Loucy (cell line): ENCODE measurements at regions not wholly inside any gene's neighbourhood (a gene's known extent, or its start where the extent isn't known, plus 50 kb on each side); places are given as distances from the start of the nearest gene placed in this dataset.

Experiments
- CTCF ChIP-seq: fragments of 200-600 bp; sonication (generic); conservative IDR thresholded peaks from 2 replicates; pipeline ENCODE4 v1.5.1; 2014; ENCODE audit warnings: mild to moderate bottlenecking, antibody characterized with exemption, low read length
- EZH2phosphoT487 ChIP-seq: fragments of 200-600 bp; IDR thresholded peaks from 2 replicates; pipeline ENCODE4 v1.6.1; 2018; ENCODE audit warnings: antibody characterized with exemption, mild to moderate bottlenecking, moderate library complexity, borderline replicate concordance

GRCh38 chr2:136212426-136213378 is 94.8 kb upstream of the CXCR4 start:
- no peak for TF ChIP-seq CTCF
- TF ChIP-seq EZH2phosphoT487 = no peak
